HTR-8/SVneo (cell line): ENCODE measurements at regions not wholly inside any gene's neighbourhood (a gene's known extent, or its start where the extent isn't known, plus 50 kb on each side); places are given as distances from the start of the nearest gene placed in this dataset.
"Not testable (repeated sequence)": the region's sequence is repeated elsewhere in the genome, so short reads cannot be mapped to it uniquely, and the experiment has no call there.

Experiments
- DNase-seq: peaks from one replicate; pipeline ENCODE4 v3.0.0; 2011; ENCODE audit warnings: low spot score, mixed read lengths; ENCODE audit not compliant: insufficient read length
- FAIRE-seq: peaks from 2 replicates; lab custom pipeline; 2011; peaks lifted over from hg19 to GRCh38; lab: Jason Lieb, UNC

GRCh38 chr13:83732755-83733154, 149.5 kb downstream of the SLITRK1 start:
- FAIRE-seq (no peak), DNase-seq (no peak)

- no peak for FAIRE-seq
- no peak for DNase-seq
These were observed 151.2 kb downstream of the SLITRK1 start for GRCh38 chr13:83731113-83731512.

DNA sequence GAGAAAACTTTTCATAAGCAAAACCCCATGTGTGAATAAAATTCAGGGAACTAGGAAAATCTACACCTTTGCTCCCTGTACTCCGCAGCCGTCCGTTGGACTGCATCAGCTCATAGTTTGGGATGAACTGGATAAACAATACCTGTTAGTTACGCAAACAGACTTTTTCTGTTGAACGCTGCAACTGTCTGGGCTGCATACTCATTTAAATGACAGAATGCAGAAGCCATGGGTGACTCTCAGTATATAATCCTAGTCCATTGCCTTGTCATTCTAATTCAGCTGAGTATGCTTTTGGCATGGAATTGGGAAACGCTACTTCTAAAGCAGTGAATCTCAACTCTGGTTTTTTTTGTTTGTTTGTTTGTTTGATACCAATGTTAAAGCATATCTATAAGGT, 151.6 kb downstream of the SLITRK1 start:
- FAIRE-seq: no peak
- DNase-seq: no peak

GRCh38 chr13:83722443-83722842, 159.8 kb downstream of the SLITRK1 start:
- DNase-seq (no peak), FAIRE-seq (no peak)

DNA sequence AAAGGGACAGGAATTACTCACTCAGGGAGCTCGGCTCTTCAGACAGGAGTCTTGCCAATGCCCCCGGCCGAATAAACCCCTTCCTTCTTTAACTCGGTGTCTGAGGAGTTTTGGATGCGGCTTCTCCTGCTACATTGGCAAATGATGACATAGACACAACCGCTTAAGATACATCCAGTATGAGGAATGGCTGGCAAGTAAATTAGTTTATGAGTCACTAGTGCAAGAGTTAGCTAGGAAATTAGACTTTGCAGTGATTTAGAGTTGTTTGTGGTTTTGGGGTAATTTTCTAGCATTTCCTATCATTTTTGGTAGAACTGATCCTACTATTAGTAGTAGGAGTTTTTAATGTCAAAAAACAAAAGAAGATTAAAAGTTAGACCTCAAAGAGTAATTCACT, 166.2 kb downstream of the SLITRK1 start:
- DNase-seq (no peak), FAIRE-seq (no peak)

DNA sequence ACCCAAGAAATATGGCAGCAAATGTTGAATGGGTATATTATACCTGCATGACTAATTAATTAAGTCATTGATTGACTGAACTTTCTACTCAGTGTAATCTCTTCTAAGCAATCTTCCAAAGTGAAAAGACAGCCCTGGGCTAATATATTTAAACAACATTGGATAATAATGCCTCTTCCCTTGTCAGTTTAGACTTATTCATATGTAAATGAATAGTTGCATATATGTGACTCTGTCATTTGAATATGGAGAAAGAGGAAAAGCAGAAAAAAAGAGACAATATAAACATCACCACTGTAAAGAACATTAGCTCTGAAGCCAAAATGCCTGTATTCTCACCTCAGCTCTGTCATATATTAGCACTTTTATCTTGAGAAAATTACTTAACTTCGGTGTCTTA, 168.0 kb downstream of the SLITRK1 start:
- no peak for FAIRE-seq
- DNase-seq: no peak

DNA sequence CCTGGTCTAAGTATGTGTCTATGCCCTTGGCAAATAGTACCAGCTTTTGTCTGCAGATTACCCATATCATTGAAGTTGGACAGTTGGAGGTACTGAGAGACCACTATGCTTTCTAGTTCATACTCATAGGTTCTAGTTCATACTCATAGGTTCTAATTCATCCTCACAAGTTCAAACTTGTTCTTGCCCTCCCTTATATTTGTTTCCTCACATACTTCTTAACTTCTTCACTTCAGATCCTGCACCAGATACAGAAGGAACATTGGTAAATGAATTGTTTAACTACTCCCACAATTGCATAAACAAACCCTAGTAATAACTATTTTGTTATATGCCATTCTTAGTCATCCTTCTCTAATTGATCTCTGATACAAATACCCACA, 172.2 kb downstream of the SLITRK1 start:
- no peak for DNase-seq
- FAIRE-seq: no peak

DNA sequence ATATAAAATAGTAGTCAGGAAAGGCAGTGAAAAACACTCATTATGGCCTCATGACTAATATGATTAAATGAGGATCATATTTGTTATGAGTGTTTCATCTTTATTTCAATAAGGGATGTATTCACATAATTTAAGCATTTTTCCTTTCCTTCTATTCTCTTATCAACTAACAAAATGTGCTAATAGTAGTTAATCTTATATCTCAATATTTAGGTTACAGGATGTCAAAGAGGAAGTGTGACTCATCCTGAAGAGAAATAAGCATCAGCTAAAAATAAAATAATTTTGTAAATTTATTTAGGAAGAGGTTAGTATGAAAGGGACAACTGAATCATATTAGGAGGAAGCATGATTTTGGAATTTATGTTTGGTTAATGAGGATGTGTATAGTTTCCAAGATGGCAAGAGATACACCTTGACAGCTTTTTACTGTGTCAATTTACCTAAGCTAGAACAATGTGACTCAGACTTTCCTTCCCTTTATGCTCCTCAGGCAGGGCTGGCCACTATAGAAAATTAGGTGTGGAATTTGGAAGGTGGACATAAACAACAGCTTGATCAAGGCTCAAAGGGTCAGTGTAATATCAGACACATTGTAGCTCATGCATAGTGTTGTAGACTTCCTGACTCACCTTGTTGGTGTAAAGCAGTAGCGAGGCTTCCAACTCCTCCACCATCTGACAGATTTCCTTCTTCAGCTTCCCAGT, 172.7 kb downstream of the SLITRK1 start:
- FAIRE-seq (no peak), DNase-seq (no peak)

DNA sequence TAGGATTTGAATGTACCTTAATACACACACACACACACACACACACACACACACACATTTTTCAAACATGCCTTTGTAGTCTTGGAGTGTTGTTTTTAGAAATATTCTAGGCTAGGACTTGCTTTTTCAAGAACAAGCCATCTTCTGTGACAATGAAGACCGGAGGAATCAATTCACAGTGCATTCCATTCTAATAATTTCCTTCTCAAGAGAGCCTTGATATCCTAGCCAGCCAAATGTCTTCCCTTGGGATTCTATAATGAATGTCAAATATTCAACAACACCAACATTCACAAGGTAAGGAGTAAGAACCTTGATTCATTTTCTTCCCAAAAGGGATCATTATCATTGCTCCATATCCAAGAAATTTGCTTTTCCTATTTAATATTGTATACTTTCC, 180.3 kb downstream of the SLITRK1 start:
- FAIRE-seq: no peak
- no peak for DNase-seq

DNA sequence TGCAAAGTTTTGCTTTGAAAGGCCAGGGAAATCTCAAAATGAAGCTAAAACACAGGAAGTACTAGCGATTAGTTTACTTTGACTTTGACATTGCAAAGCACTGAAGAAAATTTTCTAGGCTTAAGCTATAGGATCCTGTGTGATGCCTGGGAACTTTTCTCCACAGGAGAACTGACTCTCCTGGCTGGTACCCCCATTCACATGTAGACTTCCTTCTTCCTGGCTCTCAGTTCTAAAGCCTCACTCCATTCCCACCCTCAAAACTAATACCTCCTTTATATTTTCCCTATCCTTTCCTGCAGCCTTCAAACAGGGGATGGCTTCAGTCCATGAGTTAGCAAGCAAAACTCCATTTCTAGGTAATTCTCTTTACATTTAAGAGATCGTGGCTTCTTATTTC, 189.5 kb downstream of the SLITRK1 start:
- no peak for FAIRE-seq

GRCh38 chr13:83691966-83692365, 190.3 kb downstream of the SLITRK1 start:
- FAIRE-seq: no peak

More for the DNA sequence above, 189.5 kb downstream of the SLITRK1 start:
- DNase-seq: no peak

DNA sequence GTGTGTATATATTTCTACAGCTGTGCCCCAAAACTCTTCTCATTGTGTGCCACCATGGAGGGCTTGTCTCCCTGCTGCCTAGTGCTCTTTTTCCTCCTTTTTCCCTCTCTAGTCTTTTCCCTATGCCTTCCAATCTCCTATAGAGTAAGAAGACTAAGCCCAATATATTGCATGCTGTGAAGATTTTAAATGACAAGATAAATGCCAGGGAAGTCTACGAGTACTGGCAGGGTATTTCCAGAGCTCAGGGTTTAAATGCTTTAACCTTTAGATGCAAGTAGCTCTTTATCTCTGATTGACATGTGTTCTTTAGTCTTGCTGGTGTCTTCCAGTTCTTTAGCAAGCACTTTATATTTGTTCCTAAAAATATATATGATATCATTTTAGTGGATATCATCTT, 200.7 kb downstream of the SLITRK1 start:
- no peak for FAIRE-seq

More at GRCh38 chr13:83691966-83692365, 190.3 kb downstream of the SLITRK1 start:
- DNase-seq: no peak

GRCh38 chr13:83677985-83678384, 204.3 kb downstream of the SLITRK1 start:
- no peak for FAIRE-seq

More for the DNA sequence above, 200.7 kb downstream of the SLITRK1 start:
- DNase-seq: no peak

GRCh38 chr13:83672612-83673011, 209.7 kb downstream of the SLITRK1 start:
- no peak for FAIRE-seq
- no peak for DNase-seq

More at GRCh38 chr13:83677985-83678384, 204.3 kb downstream of the SLITRK1 start:
- DNase-seq: no peak

DNA sequence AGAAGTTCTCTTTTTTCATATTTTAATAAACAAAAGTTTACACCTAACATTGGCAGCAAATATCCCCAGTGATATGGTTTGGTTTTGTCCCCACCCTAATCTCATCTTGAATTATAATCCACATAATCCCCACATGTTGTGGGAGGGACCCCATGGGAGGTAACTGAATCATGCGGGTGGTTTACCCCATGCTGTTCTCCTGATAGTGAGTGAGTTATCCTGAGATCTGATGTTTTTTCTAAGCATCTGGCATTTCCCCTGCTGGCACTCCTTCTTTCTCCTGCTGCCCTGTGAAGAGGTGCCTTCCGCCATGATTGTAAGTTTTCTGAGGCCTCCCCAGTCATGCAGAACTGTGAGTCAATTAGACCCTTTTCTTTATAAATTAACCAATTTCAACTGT, 214.7 kb downstream of the SLITRK1 start:
- DNase-seq (no peak), FAIRE-seq (no peak)

DNA sequence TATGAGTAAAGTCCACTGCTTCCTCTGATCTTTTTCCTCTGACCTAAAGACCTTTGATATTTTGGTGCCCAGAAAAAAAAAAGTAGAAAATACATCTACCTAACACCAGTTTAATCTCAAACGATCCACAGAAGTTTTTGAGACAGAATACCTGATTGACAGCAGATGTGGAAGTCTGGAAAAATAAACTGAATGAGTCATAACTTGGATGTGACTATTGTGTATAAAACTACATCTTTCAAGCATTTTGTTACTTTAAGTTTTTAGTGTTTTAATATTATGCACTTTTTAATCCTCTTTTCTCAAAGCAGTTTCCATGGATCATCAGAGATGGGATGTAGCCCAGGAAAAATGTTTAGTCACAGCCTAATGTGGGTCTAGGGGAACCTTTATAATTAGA, 216.1 kb downstream of the SLITRK1 start:
- DNase-seq (no peak), FAIRE-seq (no peak)

DNA sequence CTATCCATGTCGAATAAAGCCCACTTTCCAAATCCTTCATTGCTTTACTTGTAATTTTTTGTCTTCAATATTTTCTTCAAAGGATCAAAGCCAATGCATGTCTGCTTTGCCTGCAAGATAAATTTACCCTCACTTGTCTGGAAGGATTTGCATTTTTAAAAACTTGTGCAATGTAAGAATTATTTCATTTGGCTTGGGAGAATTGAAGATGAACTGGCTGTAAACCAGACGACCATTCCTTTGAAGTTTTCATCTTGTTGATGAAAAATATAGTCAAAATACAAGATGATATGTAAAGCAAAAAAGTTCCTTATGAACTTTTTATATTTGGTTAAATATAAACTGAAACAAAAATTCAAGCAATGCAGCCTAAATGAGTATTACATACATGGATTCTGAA, 225.0 kb downstream of the SLITRK1 start:
- DNase-seq (no peak), FAIRE-seq (no peak)

DNA sequence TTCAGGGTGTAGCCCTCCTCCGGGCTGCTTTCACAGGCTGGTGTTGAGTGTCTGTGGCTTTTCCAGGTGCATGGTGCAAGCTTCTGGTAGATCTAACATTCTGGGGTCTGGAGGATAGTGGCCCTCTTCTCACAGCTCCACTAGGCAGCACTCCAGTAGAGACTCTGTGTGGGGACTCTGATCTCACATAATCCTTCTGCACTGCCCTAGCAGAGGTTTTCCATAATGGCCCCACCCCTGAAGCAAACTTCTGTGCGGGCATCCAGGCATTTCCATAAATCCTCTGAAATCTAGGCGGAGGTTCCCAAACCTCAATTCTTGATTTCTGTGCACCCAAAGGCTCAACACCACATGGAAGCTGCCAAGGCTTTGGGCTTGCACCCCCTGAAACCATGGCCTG, 239.7 kb downstream of the SLITRK1 start:
- DNase-seq: not testable (repeated sequence)

GRCh38 chr13:83634601-83635000, 247.7 kb downstream of the SLITRK1 start:
- FAIRE-seq (no peak), DNase-seq (no peak)

More for the DNA sequence above, 239.7 kb downstream of the SLITRK1 start:
- not testable (repeated sequence) for FAIRE-seq

DNA sequence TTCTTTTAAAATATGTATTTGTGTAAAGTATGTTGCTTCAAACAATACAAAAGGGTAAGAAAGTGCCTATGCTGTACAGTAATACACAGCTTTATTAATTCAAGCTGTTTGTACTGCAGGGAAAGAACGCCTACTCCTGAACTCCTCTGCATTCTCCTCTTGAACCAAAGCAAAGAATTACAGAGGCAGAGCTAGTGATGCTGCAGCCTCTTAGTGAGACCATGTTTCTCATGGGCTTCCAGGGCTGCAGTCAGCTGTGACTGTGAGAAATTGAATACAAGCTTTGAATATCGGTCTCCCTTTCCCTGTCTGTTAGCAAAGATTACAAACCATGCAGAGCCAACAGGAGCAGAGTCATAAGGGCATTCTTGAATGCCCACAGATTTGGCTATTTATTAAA, 248.5 kb downstream of the SLITRK1 start:
- FAIRE-seq: no peak

GRCh38 chr13:83622422-83622784, 259.9 kb downstream of the SLITRK1 start:
- no peak for DNase-seq
- no peak for FAIRE-seq

More for the DNA sequence above, 248.5 kb downstream of the SLITRK1 start:
- DNase-seq: no peak

- FAIRE-seq (no peak), DNase-seq (no peak)
These were observed 260.4 kb downstream of the SLITRK1 start for GRCh38 chr13:83621765-83622421.
